ENCODE measurements at regions not wholly inside any gene's neighbourhood (a gene's known extent, or its start where the extent isn't known, plus 50 kb on each side); places are given as distances from the start of the nearest gene placed in this dataset.
"Not testable (repeated sequence)": the region's sequence is repeated elsewhere in the genome, so short reads cannot be mapped to it uniquely, and the experiment has no call there.

DNA sequence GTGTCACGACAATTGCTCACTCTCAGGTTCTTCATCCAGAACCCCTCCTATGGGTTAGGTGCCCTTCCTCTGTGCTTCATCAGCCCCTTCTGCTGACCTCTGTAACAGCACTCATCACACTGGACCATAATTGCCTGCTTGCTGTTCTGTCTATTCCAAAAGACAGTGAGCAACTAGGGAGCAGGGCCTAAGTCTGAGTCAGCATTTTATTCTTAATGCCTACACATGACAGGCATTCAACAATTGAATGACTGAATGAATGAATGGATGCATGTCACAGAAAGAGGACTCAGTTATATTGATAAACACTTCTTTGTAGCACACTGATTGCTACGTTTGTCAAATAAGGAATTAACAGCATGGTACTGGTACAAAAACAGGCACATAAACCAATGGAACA lies 317.0 kb downstream of the ZIC3 start:
- H3K9me3 ChIP-seq (ENCODE audit: severe bottlenecking): no peaks in the 10 kb centered on the region
- no peak overlapping the region for H3K27ac ChIP-seq (ENCODE audit: poor library complexity, severe bottlenecking)
- TF ChIP-seq, protein P1, sequence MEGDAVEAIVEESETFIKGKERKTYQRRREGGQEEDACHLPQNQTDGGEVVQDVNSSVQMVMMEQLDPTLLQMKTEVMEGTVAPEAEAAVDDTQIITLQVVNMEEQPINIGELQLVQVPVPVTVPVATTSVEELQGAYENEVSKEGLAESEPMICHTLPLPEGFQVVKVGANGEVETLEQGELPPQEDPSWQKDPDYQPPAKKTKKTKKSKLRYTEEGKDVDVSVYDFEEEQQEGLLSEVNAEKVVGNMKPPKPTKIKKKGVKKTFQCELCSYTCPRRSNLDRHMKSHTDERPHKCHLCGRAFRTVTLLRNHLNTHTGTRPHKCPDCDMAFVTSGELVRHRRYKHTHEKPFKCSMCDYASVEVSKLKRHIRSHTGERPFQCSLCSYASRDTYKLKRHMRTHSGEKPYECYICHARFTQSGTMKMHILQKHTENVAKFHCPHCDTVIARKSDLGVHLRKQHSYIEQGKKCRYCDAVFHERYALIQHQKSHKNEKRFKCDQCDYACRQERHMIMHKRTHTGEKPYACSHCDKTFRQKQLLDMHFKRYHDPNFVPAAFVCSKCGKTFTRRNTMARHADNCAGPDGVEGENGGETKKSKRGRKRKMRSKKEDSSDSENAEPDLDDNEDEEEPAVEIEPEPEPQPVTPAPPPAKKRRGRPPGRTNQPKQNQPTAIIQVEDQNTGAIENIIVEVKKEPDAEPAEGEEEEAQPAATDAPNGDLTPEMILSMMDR (IDR thresholded peaks at IDR 0.05; ENCODE audit: poor library complexity, severe bottlenecking): no peak
- no peaks in the 10 kb centered on the region for H3K36me3 ChIP-seq (ENCODE audit: low read depth)
- DNase-seq (ENCODE audit: low spot score) (no peak), ATAC-seq (ENCODE audit: low read depth) (no peak)
- H3K4me1 ChIP-seq (ENCODE audit: insufficient read depth, poor library complexity, severe bottlenecking): no peaks in the 10 kb centered on the region
- H3K27me3 ChIP-seq (ENCODE audit: insufficient read depth, poor library complexity, severe bottlenecking): no peaks in the 10 kb centered on the region
- no peak overlapping the region for H3K4me3 ChIP-seq (ENCODE audit: severe bottlenecking)

DNA sequence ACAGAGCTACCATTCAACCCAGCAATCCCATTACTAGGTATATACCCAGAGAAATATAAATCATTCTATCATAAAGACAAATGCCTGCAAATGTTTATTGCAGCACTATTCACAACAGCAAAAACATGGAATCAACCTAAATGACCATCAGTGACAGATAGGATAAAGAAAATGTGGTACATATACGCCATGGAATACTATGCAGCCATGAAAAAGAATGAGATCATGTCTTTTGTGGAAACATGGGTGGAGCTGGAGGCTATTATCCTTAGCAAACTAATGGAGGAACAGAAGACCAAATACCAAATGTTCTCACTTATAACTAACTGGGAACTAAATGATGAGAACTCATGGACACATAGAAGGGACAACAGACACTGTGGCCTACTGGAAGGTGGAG lies 318.9 kb downstream of the ZIC3 start:
- not testable (repeated sequence) for ATAC-seq (ENCODE audit: low read depth); H3K4me1 ChIP-seq (ENCODE audit: insufficient read depth, poor library complexity, severe bottlenecking); H3K9me3 ChIP-seq (ENCODE audit: severe bottlenecking); H3K27me3 ChIP-seq (ENCODE audit: insufficient read depth, poor library complexity, severe bottlenecking); H3K27ac ChIP-seq (ENCODE audit: poor library complexity, severe bottlenecking); H3K4me3 ChIP-seq (ENCODE audit: severe bottlenecking); H3K36me3 ChIP-seq (ENCODE audit: low read depth); DNase-seq (ENCODE audit: low spot score)

DNA sequence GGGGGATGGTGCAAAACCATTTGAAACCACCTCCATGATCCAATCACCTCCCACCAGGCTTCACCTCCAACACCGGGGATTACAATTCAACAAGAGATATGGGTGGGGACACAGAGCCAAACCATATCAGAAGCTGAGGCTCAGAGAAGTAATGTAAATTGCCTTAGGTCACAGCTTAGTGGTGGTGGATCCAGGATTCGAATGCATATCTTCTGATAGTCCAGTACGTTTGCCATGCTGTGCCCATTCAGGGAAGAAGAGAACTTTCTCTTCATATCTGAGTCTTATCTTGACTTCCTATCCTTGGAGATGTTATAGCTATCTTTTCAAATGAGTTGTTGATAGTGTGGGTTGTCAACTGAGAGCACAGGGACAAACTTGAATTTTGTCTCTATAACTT lies 325.5 kb downstream of the ZIC3 start:
- H3K4me3 ChIP-seq (ENCODE audit: severe bottlenecking): no peak overlapping the region
- H3K27me3 ChIP-seq (ENCODE audit: insufficient read depth, poor library complexity, severe bottlenecking): no peaks in the 10 kb centered on the region
- ATAC-seq (ENCODE audit: low read depth): no peak

DNA sequence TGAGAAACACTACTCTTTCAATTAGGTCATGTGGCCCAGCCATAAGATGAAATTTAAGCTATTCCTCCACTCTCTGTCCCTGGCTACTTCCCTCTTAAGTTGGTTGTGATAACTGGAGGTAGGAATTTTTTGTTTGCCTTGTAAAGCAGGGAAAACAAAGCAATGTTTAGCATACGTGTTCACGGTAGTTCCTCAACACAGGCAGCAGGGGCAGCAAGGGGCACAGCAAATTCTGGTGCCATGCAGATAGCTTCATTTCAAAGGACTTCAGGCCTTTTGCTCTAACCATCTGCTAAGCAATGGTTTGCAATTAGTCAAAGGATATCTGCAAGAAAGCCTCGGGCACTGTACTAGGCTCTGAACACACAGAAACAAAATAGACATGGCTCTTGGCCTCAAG lies 330.2 kb downstream of the ZIC3 start:
- DNase-seq (ENCODE audit: low spot score) (no peak), ATAC-seq (ENCODE audit: low read depth) (no peak)
- H3K36me3 ChIP-seq (ENCODE audit: low read depth): no peaks in the 10 kb centered on the region
- H3K27ac ChIP-seq (ENCODE audit: poor library complexity, severe bottlenecking): no peak overlapping the region
- H3K4me1 ChIP-seq (ENCODE audit: insufficient read depth, poor library complexity, severe bottlenecking): no peaks in the 10 kb centered on the region
- no peaks in the 10 kb centered on the region for H3K9me3 ChIP-seq (ENCODE audit: severe bottlenecking)
- H3K27me3 ChIP-seq (ENCODE audit: insufficient read depth, poor library complexity, severe bottlenecking): no peaks in the 10 kb centered on the region
- TF ChIP-seq, protein P1 (IDR thresholded peaks at IDR 0.05; ENCODE audit: poor library complexity, severe bottlenecking): no peak
- H3K4me3 ChIP-seq (ENCODE audit: severe bottlenecking): no peak overlapping the region

More for the DNA sequence above, 325.5 kb downstream of the ZIC3 start:
- no peaks in the 10 kb centered on the region for H3K9me3 ChIP-seq (ENCODE audit: severe bottlenecking)
- no peak for DNase-seq (ENCODE audit: low spot score)
- H3K4me1 ChIP-seq (ENCODE audit: insufficient read depth, poor library complexity, severe bottlenecking): no peaks in the 10 kb centered on the region
- H3K27ac ChIP-seq (ENCODE audit: poor library complexity, severe bottlenecking): no peak overlapping the region
- TF ChIP-seq, protein P1 (IDR thresholded peaks at IDR 0.05; ENCODE audit: poor library complexity, severe bottlenecking): no peak
- no peaks in the 10 kb centered on the region for H3K36me3 ChIP-seq (ENCODE audit: low read depth)

DNA sequence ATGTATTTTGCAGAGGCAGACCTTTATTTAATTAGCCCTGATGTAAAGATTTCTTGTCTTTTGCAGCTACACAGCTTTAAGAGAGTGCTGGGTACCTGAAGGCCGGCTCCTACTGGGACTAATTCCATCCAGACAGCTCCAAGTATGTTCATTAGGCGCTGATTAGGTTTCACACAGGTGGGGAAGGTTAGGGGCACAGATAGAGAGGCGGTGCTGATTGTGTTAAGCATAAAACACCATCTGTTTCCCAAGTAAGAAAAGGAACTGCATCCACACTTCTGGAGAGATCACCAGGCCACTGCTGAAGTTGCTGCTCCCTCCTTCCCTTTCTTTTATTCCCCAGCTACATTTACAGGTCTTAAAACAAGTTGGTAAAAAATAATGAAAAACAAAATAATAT lies 349.5 kb downstream of the ZIC3 start:
- ATAC-seq (ENCODE audit: low read depth) (no peak), DNase-seq (ENCODE audit: low spot score) (no peak)
- TF ChIP-seq, protein P1 (IDR thresholded peaks at IDR 0.05; ENCODE audit: poor library complexity, severe bottlenecking): no peak
- no peak overlapping the region for H3K4me3 ChIP-seq (ENCODE audit: severe bottlenecking)
- no peaks in the 10 kb centered on the region for H3K4me1 ChIP-seq (ENCODE audit: insufficient read depth, poor library complexity, severe bottlenecking)
- no peak overlapping the region for H3K27ac ChIP-seq (ENCODE audit: poor library complexity, severe bottlenecking)
- H3K36me3 ChIP-seq (ENCODE audit: low read depth): no peaks in the 10 kb centered on the region
- no peaks in the 10 kb centered on the region for H3K27me3 ChIP-seq (ENCODE audit: insufficient read depth, poor library complexity, severe bottlenecking)
- no peaks in the 10 kb centered on the region for H3K9me3 ChIP-seq (ENCODE audit: severe bottlenecking)

All from RWPE2 (cell line).